CD4-positive, alpha-beta T cell (primary cell): ENCODE measurements at regions not wholly inside any gene's neighbourhood (a gene's known extent, or its start where the extent isn't known, plus 50 kb on each side); places are given as distances from the start of the nearest gene placed in this dataset.
A peak's percentile ranks its signal among the peaks of the same experiment; 100 is the strongest.

ENCODE experiments used
- ATAC-seq: fragments of 200-7000 bp; cut with Tn5 transposase; one replicate; pipeline ENCODE4 v1.10.0; 2022; ENCODE audit warnings: mild to moderate bottlenecking; ENCODE audit not compliant: poor library complexity
- CTCF ChIA-PET: fragments of 350-600 bp; sonication (Branson Sonifier 250); formaldehyde crosslinking; loops from one replicate; lab custom pipeline; 2021; ENCODE audit warnings: antibody characterized with exemption, inconsistent platforms; lab: Charles Lee
- POLR2A ChIA-PET: fragments of 350-600 bp; sonication (Branson Sonifier 250); formaldehyde crosslinking; loops from one replicate; lab custom pipeline; 2021; ENCODE audit warnings: antibody characterized with exemption, inconsistent platforms; lab: Charles Lee
- DNase-seq, 14 experiments: peaks; one replicate each; pipeline ENCODE4 v3.0.0-alpha.2; 2013 to 2020; ENCODE audit warnings: mixed read lengths in 2 of 14
- H3K27ac ChIP-seq, 2 donors: one replicate each; pipeline versions ENCODE4 v1.5.1 to v1.7.0; 2013; ENCODE audit warnings: low read length in 2 of 2, low read depth in 1 of 2, mild to moderate bottlenecking in 1 of 2
- H3K27me3 ChIP-seq, 2 experiments: 1 replicate in 1 of 2; 2 replicates in 1 of 2; pipeline versions ENCODE4 v1.6.1 to v1.7.0; 2013; ENCODE audit warnings: low read length in 2 of 2, control low read depth in 1 of 2, mild to moderate bottlenecking in 1 of 2, moderate library complexity in 1 of 2; ENCODE audit not compliant: insufficient read depth in 2 of 2, control insufficient read depth in 1 of 2
- H3K36me3 ChIP-seq: one replicate; pipeline ENCODE4 v1.6.1; 2013; ENCODE audit warnings: low read length, control low read depth; ENCODE audit not compliant: insufficient read depth
- H3K4me1 ChIP-seq: one replicate; pipeline ENCODE4 v1.6.1; 2013; ENCODE audit warnings: low read length, control low read depth; ENCODE audit not compliant: insufficient read depth
- H3K4me3 ChIP-seq: one replicate; pipeline ENCODE4 v1.5.1; 2013; ENCODE audit warnings: mild to moderate bottlenecking, low read length, moderate library complexity
- H3K9me3 ChIP-seq, 2 experiments: 1 replicate in 1 of 2; 2 replicates in 1 of 2; pipeline versions ENCODE4 v1.6.1 to v1.7.0; 2013; ENCODE audit warnings: low read length in 2 of 2, mild to moderate bottlenecking in 2 of 2, control low read depth in 1 of 2, moderate library complexity in 1 of 2; ENCODE audit not compliant: control insufficient read depth in 1 of 2, insufficient read depth in 1 of 2
- H3K27ac Mint-ChIP-seq: one replicate; pipeline ENCODE4 v1.8.0; 2020; ENCODE audit warnings: mixed read lengths
- H3K27me3 Mint-ChIP-seq: one replicate; pipeline ENCODE4 v1.8.0; 2021; ENCODE audit warnings: mixed read lengths
- H3K36me3 Mint-ChIP-seq: one replicate; pipeline ENCODE4 v1.8.0; 2021; ENCODE audit warnings: low read depth, mixed read lengths
- H3K4me1 Mint-ChIP-seq: one replicate; pipeline ENCODE4 v1.8.0; 2021; ENCODE audit warnings: low read depth, mixed read lengths
- H3K4me3 Mint-ChIP-seq: one replicate; pipeline ENCODE4 v1.8.0; 2020; ENCODE audit warnings: mild to moderate bottlenecking, mixed read lengths
- H3K9me3 Mint-ChIP-seq: one replicate; pipeline ENCODE4 v1.8.0; 2020; ENCODE audit warnings: mixed read lengths
- CTCF ChIP-seq: fragments of 200-600 bp; IDR thresholded peaks from one replicate; pipeline ENCODE4 v1.8.0; 2022; ENCODE audit warnings: antibody characterized with exemption, mild to moderate bottlenecking
- intact Hi-C, 2 experiments: fragments of 100-400 bp; cut with DNase I in 1 of 2; cut with micrococcal nuclease in 1 of 2; formaldehyde crosslinking; loops; one replicate each; pipeline versions ENCODE4 v1.15.1 to v1.9.0; 2023 to 2025; cut with DNase I, micrococcal nuclease

GRCh38 chrX:102832661-102833060, 104.4 kb upstream of the RAB40AL start:
- no peak overlapping the region for H3K27ac Mint-ChIP-seq

GRCh38 chrX:102833136-102833535, 103.9 kb upstream of the RAB40AL start:
- H3K4me1 Mint-ChIP-seq = no peaks in the 10 kb centered on the region
- no peak overlapping the region for H3K27ac Mint-ChIP-seq
- no peaks in the 10 kb centered on the region for H3K36me3 ChIP-seq
- no peak overlapping the region for H3K4me3 Mint-ChIP-seq
- no peaks in the 10 kb centered on the region for H3K4me1 ChIP-seq
- no peak for DNase-seq
- no peaks in the 10 kb centered on the region for H3K27me3 Mint-ChIP-seq
- H3K4me3 ChIP-seq = no peak overlapping the region
- peaks cover 28% of the 10 kb centered on the region for H3K36me3 Mint-ChIP-seq
- CTCF ChIA-PET = no interaction called here
- intact Hi-C loops = no loop called here
- H3K27ac ChIP-seq = no peak overlapping the region
- ATAC-seq = no peak
- no peaks in the 10 kb centered on the region for H3K9me3 ChIP-seq
- H3K9me3 Mint-ChIP-seq = no peaks in the 10 kb centered on the region
- TF ChIP-seq CTCF = no peak
- no peaks in the 10 kb centered on the region for H3K27me3 ChIP-seq
- POLR2A ChIA-PET = no interaction called here

More at GRCh38 chrX:102832661-102833060, 104.4 kb upstream of the RAB40AL start:
- no peak for TF ChIP-seq CTCF
- Mint-ChIP-seq H3K36me3 (peaks cover 28% of the 10 kb centered on the region), H3K9me3 (no peaks in the 10 kb centered on the region), H3K4me1 (no peaks in the 10 kb centered on the region), H3K4me3 (no peak overlapping the region), H3K27me3 (no peaks in the 10 kb centered on the region)
- DNase-seq = no peak
- CTCF ChIA-PET = no interaction called here
- H3K36me3 ChIP-seq = no peaks in the 10 kb centered on the region
- H3K27me3 ChIP-seq = no peaks in the 10 kb centered on the region
- POLR2A ChIA-PET = no interaction called here
- no peaks in the 10 kb centered on the region for H3K4me1 ChIP-seq
- intact Hi-C loops = no loop called here
- no peak overlapping the region for H3K27ac ChIP-seq
- ATAC-seq = no peak
- H3K9me3 ChIP-seq = no peaks in the 10 kb centered on the region
- H3K4me3 ChIP-seq = no peak overlapping the region

GRCh38 chrX:102835504-102836146, 101.4 kb upstream of the RAB40AL start:
- H3K4me1 Mint-ChIP-seq = no peaks in the 10 kb centered on the region
- no peaks in the 10 kb centered on the region for H3K27me3 ChIP-seq
- ATAC-seq = no peak
- no peak overlapping the region for H3K4me3 ChIP-seq
- intact Hi-C loops = no loop called here
- TF ChIP-seq CTCF = peak; percentile 29
- H3K27ac Mint-ChIP-seq = no peak overlapping the region
- H3K36me3 ChIP-seq = no peaks in the 10 kb centered on the region
- peak in 5 of 14 experiments; percentile 1 to 15 (median 14) for DNase-seq
- no peaks in the 10 kb centered on the region for H3K27me3 Mint-ChIP-seq
- no peaks in the 10 kb centered on the region for H3K9me3 ChIP-seq
- POLR2A ChIA-PET = no interaction called here
- no peak overlapping the region for H3K27ac ChIP-seq
- CTCF ChIA-PET = interaction anchor here (0.7 kb wide), 1 partner anchor 672 kb away, joined by 5 read pairs; no protein-coding TSS in a partner anchor
- H3K4me1 ChIP-seq = no peaks in the 10 kb centered on the region
- no peak overlapping the region for H3K4me3 Mint-ChIP-seq
- no peaks in the 10 kb centered on the region for H3K9me3 Mint-ChIP-seq
- peaks cover 16% of the 10 kb centered on the region for H3K36me3 Mint-ChIP-seq
